Retina (tissue), 1 donor: ENCODE measurements at regions not wholly inside any gene's neighbourhood (a gene's known extent, or its start where the extent isn't known, plus 50 kb on each side); places are given as distances from the start of the nearest gene placed in this dataset.

ENCODE experiments used
- DNase-seq: peaks from one replicate; pipeline ENCODE4 v3.0.0-alpha.2; 2016

- no peak for DNase-seq
Observed at GRCh38 chr1:238892612-238893011, 493.8 kb upstream of the CHRM3 start.

GRCh38 chr1:238861342-238862066 is 524.9 kb upstream of the CHRM3 start:
- no peak for DNase-seq

DNA sequence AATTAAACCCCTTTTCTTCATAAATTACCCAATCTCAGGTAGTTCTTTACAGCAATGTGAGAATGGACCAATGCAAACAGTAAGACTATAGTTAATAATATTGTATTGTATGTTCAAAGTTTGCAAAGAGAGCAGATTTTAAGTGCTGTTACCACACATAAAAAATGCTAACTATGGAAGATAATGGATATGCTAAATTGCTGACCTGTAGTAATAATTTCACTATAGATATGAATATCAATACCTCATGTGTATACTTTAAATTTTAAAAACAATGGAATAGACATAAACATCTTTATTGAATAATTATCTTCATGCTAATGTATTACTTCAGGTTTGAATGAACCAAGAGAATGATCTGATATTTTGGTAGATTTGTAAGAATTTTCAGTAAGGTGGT is 552.4 kb upstream of the CHRM3 start:
- no peak for DNase-seq

DNA sequence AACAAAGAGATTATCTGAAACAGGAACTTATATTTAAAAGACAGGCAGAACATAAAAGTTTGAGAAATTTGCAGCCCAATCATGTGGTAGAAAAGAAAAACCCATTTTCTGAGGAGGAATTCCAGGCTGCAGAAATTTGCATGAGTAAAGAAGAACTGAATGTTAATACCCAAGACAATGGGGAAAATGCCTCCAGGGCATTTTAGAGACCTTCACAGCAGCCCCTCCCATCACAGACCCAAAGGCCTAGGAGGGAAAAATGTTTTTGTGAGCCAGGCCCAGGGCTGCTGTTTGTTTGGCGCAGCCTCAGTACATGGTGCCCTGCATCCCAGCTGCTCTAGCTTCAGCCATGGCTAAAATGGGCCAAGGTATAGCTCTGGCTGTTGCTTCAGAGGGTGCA is 554.3 kb upstream of the CHRM3 start:
- DNase-seq = no peak

- DNase-seq = no peak
Observed at GRCh38 chr1:238830036-238830611, 556.2 kb upstream of the CHRM3 start.

DNA sequence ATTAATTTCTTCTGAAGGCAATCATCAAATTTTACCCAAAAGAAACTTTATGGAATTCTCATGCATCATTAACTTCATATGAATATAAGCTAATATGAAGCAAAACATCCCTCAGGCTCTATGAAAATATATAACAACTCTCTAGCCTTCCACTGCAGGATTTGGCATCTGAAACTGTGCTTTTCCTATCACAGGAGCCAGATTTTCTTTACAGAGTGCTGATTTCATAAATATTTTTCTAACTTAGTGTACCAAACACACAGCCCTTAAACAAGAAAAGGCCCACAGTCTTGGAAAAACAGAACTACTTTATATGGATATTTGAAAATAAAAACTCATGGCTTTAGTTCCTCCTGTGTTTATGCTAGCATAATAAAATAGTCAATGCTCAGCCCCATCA is 559.5 kb upstream of the CHRM3 start:
- DNase-seq = no peak

- no peak for DNase-seq
Observed at GRCh38 chr1:238823416-238823815, 563.0 kb upstream of the CHRM3 start.

DNA sequence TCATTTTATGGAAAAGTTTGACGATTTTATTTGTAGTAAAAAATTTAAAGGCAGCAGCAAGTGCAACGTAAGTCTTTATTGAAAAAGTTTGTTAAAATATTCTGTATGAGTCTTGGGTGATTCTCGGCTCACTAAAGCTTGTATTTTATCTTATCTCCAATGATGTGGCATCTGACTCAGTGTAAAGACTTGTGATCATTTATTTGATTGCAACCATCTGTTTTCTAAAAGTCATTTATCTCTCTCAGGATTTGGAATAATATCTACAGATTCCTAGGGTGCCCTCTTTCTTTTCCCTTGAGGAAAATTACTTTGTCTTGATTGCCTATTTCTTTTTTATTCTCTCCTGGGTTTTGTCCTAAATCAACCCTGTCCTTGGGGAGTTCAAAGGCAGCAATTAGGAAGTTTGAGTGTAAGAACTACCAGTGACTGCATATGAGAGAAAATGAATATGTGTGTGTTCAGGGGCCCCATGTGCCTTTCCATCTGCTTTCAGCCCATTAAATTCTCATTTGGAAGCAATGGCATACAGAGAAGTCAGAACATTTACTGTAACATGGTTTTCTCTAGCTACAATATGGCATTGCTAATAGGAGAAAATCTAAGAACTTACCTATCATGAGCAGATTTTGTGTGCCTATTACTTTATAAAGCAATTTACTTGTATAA is 575.0 kb upstream of the CHRM3 start:
- DNase-seq = no peak

- no peak for DNase-seq
Observed at GRCh38 chr1:238790882-238791281, 595.5 kb upstream of the CHRM3 start.

GRCh38 chr1:238789916-238790667 is 596.3 kb upstream of the CHRM3 start:
- DNase-seq = no peak

DNA sequence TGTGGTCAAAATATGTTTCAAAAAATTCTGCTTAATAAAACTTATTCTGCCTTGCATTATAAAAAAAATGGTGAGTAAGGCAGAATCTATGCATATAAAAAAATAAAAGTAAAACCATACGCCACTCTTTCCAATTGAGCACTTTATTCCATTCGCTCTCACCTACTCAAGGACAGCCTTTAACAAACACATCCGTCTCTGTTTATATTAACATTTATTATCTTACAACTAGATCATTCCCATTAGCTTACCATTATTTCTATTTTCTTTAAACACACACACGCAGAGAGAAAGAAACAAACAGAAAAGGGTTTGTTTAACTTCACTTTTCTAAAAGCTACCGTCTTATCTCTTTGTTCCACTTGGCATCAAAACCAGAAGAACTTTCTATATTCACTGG is 598.9 kb upstream of the CHRM3 start:
- DNase-seq = no peak

DNA sequence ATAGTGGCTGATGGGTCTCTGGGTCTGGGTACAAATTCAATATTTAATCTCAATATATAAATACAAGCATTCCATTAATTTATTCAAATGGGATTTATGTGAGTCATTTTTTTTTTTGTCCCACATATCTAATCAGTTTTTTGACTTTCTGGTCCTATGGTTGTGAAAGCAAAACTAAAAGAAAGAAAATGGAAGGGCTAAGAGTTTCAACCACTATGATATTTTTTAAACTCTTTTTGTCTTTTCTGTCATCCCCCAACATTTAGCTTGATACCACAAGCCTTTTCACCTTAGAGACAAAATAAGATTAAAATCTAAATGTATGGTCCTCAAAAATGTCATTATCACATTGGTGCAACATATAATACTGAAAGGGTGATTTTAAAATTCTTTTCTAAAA is 602.7 kb upstream of the CHRM3 start:
- no peak for DNase-seq

GRCh38 chr1:238779716-238780115 is 606.7 kb upstream of the CHRM3 start:
- no peak for DNase-seq

- DNase-seq = no peak
Observed at GRCh38 chr1:238778113-238778512, 608.3 kb upstream of the CHRM3 start.

DNA sequence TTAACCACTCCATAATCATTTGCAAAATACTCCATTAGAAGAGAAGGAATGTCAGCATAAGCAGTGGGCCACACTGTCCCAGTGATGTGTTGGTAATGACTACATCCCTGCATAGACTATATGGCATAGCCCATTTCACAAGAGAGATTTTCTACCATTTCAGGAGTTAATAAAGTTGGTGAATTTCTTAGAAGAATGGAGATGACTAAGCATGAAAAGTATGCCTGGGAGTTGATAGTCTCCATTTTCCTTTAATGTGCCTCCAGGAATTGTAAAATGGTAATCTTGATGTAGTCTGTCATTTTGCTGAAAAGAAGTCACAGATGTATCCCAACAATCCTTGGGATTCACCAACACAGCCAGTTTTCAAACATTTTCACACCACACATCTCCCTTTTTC is 608.8 kb upstream of the CHRM3 start:
- no peak for DNase-seq

- no peak for DNase-seq
Observed at GRCh38 chr1:238776126-238776525, 610.2 kb upstream of the CHRM3 start.

GRCh38 chr1:238772322-238772721 is 614.0 kb upstream of the CHRM3 start:
- no peak for DNase-seq

GRCh38 chr1:238767321-238767720 is 619.0 kb upstream of the CHRM3 start:
- no peak for DNase-seq

DNA sequence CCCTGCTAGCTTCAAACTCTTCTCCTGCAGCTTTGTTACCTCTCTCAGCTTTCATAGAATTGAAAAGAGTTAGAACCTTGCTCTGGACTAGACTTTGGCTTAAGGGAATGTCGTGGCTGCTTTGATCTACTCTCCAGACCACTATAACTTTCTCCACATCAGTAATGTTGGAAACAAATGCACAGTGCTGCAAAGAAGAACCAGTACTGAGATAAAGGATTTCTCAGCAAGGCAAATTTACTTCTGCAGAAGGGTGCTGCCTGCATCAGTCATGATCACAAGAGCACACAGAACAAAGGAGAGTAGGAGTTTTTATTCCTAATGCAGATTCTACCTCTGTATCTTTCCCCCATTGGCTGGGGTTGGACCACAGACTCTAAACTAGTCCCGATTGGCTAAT is 621.6 kb upstream of the CHRM3 start:
- DNase-seq = no peak

GRCh38 chr1:238753252-238753651 is 633.1 kb upstream of the CHRM3 start:
- DNase-seq = no peak

DNA sequence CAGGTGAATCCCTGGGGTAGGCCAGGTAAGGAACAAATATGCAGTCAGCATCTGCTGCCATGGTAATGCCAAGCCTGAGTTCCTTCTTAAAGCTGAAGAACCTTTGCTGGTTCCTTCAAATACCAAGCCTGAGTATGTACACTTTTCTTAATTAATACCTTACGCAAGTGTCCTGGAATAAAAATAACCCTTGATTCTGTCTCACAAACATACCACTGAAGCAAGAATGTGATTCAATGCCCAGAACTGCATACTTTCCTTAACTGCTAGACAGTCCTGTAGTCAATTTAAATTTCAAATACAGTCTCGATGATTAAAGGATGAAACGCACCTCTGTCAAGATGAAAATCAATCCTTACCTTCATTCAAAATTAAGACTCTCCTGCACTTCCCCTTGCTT is 634.0 kb upstream of the CHRM3 start:
- no peak for DNase-seq

- DNase-seq = no peak
Observed at GRCh38 chr1:238745069-238745468, 641.3 kb upstream of the CHRM3 start.

DNA sequence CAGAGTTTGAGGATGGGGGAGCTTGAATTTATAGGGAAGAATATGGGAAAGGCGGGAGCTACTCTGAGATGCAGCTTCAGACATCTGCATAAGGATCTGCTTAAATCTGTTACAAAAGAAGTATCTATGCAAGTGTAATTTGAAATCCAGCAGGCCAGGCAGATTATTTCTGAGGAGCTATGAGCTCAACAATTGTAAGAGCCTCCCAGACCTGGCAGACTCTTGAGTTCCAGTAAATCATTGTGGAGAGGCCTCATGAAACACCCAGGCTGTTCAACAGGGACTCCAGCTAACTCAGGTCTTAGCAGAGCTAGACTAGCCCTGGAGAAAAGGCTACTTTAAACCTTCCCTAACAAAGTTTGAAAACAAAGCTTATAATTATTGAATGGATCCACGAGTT is 647.5 kb upstream of the CHRM3 start:
- no peak for DNase-seq

GRCh38 chr1:238727670-238728069 is 658.7 kb upstream of the CHRM3 start:
- no peak for DNase-seq
